ENCODE measurements at regions not wholly inside any gene's neighbourhood (a gene's known extent, or its start where the extent isn't known, plus 50 kb on each side); places are given as distances from the start of the nearest gene placed in this dataset.

- no peak for DNase-seq
These were observed 344.9 kb downstream of the EFNA5 start for GRCh38 chr5:107325866-107326265.

GRCh38 chr5:107324809-107325208, 345.9 kb downstream of the EFNA5 start:
- DNase-seq: no peak

GRCh38 chr5:107324071-107324470, 346.7 kb downstream of the EFNA5 start:
- no peak for DNase-seq

- DNase-seq: no peak
These were observed 347.2 kb downstream of the EFNA5 start for GRCh38 chr5:107323536-107323935.

GRCh38 chr5:107322936-107323335, 347.8 kb downstream of the EFNA5 start:
- no peak for DNase-seq

- DNase-seq: no peak
These were observed 348.8 kb downstream of the EFNA5 start for GRCh38 chr5:107321906-107322305.

GRCh38 chr5:107320846-107321245, 349.9 kb downstream of the EFNA5 start:
- DNase-seq: no peak

GRCh38 chr5:107320376-107320775, 350.4 kb downstream of the EFNA5 start:
- DNase-seq: no peak

- DNase-seq: no peak
These were observed 350.8 kb downstream of the EFNA5 start for GRCh38 chr5:107319901-107320300.

- no peak for DNase-seq
These were observed 356.4 kb downstream of the EFNA5 start for GRCh38 chr5:107314330-107314729.

- no peak for DNase-seq
These were observed 356.8 kb downstream of the EFNA5 start for GRCh38 chr5:107313921-107314320.

- DNase-seq: no peak
These were observed 357.6 kb downstream of the EFNA5 start for GRCh38 chr5:107313098-107313497.

GRCh38 chr5:107310181-107310580, 360.6 kb downstream of the EFNA5 start:
- no peak for DNase-seq

- DNase-seq: no peak
These were observed 364.1 kb downstream of the EFNA5 start for GRCh38 chr5:107306594-107306993.

- no peak for DNase-seq
These were observed 364.7 kb downstream of the EFNA5 start for GRCh38 chr5:107306002-107306401.

GRCh38 chr5:107304684-107305083, 366.1 kb downstream of the EFNA5 start:
- no peak for DNase-seq

GRCh38 chr5:107303171-107303968, 367.4 kb downstream of the EFNA5 start:
- no peak for DNase-seq

- DNase-seq: no peak
These were observed 368.3 kb downstream of the EFNA5 start for GRCh38 chr5:107302441-107302840.

GRCh38 chr5:107301999-107302398, 368.7 kb downstream of the EFNA5 start:
- DNase-seq: no peak

- no peak for DNase-seq
These were observed 369.9 kb downstream of the EFNA5 start for GRCh38 chr5:107300721-107301327.

- DNase-seq: no peak
These were observed 374.2 kb downstream of the EFNA5 start for GRCh38 chr5:107296572-107296971.

GRCh38 chr5:107295914-107296313, 374.8 kb downstream of the EFNA5 start:
- no peak for DNase-seq

- no peak for DNase-seq
These were observed 376.1 kb downstream of the EFNA5 start for GRCh38 chr5:107294669-107295068.

- no peak for DNase-seq
These were observed 376.6 kb downstream of the EFNA5 start for GRCh38 chr5:107294211-107294550.

Data from 8988T (cell line).